ENCODE measurements at regions not wholly inside any gene's neighbourhood (a gene's known extent, or its start where the extent isn't known, plus 50 kb on each side); places are given as distances from the start of the nearest gene placed in this dataset.

DNA sequence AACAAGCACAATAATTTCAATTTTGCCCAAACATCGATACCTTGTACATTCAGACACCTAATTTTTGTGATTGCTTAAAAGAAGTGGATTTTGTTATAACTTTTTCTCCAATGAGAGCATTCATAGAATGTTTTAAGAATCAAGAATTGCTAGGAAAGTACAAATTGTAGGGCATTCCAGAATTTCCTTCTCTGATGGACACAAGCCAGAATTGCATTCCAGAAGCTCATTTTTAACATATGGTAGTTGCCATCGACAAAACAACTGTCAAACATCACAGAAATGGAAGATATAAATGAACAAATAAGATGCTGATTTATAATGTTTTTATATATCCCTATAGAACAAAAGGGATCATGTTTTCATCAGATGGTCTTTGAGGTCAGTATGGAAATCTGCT is 258.4 kb upstream of the NPVF start:
- H3K4me3 Mint-ChIP-seq, result no peak overlapping the region
- TF ChIP-seq, protein P1, sequence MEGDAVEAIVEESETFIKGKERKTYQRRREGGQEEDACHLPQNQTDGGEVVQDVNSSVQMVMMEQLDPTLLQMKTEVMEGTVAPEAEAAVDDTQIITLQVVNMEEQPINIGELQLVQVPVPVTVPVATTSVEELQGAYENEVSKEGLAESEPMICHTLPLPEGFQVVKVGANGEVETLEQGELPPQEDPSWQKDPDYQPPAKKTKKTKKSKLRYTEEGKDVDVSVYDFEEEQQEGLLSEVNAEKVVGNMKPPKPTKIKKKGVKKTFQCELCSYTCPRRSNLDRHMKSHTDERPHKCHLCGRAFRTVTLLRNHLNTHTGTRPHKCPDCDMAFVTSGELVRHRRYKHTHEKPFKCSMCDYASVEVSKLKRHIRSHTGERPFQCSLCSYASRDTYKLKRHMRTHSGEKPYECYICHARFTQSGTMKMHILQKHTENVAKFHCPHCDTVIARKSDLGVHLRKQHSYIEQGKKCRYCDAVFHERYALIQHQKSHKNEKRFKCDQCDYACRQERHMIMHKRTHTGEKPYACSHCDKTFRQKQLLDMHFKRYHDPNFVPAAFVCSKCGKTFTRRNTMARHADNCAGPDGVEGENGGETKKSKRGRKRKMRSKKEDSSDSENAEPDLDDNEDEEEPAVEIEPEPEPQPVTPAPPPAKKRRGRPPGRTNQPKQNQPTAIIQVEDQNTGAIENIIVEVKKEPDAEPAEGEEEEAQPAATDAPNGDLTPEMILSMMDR (IDR thresholded peaks at IDR 0.05), result no peak
- no peak for TF ChIP-seq EZH2 (IDR thresholded peaks at IDR 0.05; ENCODE audit: borderline replicate concordance, insufficient read depth, low read depth, low read length, poor library complexity, severe bottlenecking)
- Histone ChIP-seq H3K9ac (ENCODE audit: low read length) (no peak overlapping the region), H4K20me1 (ENCODE audit: control insufficient read depth, insufficient read depth, low read length, poor library complexity, severe bottlenecking) (no peaks in the 10 kb centered on the region), H3K4me3 (ENCODE audit: control extremely low read depth in 1 of 5, extremely low read depth in 1 of 5, insufficient read depth in 1 of 5, low read depth in 2 of 5, low read length in 4 of 5) (no peak overlapping the region), H3K9me3 (ENCODE audit: control extremely low read depth in 1 of 3, control insufficient read depth in 2 of 3, insufficient read depth in 1 of 3, low read length in 2 of 3) (no peaks in the 10 kb centered on the region), H3K79me2 (ENCODE audit: control insufficient read depth, insufficient read depth, low read length) (no peaks in the 10 kb centered on the region), H3K27me3 (replicated peaks in 1 of 4; ENCODE audit: control extremely low read depth in 1 of 4, control insufficient read depth in 3 of 4, insufficient read depth in 4 of 4, low read length in 3 of 4) (no peaks in the 10 kb centered on the region), H2AFZ (ENCODE audit: insufficient read depth, low read depth, low read length, poor library complexity, severe bottlenecking) (no peak overlapping the region), H3K27ac (ENCODE audit: low read length in 2 of 2) (no peak overlapping the region), H3K4me1 (ENCODE audit: control insufficient read depth in 2 of 2, insufficient read depth in 2 of 2, low read length in 2 of 2) (no peaks in the 10 kb centered on the region), H3K4me2 (replicated peaks; ENCODE audit: low read depth, low read length, poor library complexity, severe bottlenecking) (no peak overlapping the region), H3K36me3 (replicated peaks in 1 of 2; ENCODE audit: control extremely low read depth in 1 of 2, control insufficient read depth in 1 of 2, extremely low read depth in 1 of 2, insufficient read depth in 2 of 2, low read length in 1 of 2) (no peaks in the 10 kb centered on the region)
- ChIA-PET CTCF (no interaction called here), POLR2A (no interaction called here)
- ATAC-seq (ENCODE audit: low read depth), result no peak
- H3K4me1 Mint-ChIP-seq, result no peaks in the 10 kb centered on the region
- intact Hi-C loops (cut with micrococcal nuclease), result no loop called here
- H3K9me3 Mint-ChIP-seq (ENCODE audit: insufficient read depth), result no peaks in the 10 kb centered on the region
- no CpG with 5 or more reads among the region's 2 CpGs for WGBS (ENCODE audit: insufficient coverage)
- H3K27ac Mint-ChIP-seq, result no peak overlapping the region
- H3K27me3 Mint-ChIP-seq, result peaks cover 6% of the 10 kb centered on the region
- no peak for DNase-seq

DNA sequence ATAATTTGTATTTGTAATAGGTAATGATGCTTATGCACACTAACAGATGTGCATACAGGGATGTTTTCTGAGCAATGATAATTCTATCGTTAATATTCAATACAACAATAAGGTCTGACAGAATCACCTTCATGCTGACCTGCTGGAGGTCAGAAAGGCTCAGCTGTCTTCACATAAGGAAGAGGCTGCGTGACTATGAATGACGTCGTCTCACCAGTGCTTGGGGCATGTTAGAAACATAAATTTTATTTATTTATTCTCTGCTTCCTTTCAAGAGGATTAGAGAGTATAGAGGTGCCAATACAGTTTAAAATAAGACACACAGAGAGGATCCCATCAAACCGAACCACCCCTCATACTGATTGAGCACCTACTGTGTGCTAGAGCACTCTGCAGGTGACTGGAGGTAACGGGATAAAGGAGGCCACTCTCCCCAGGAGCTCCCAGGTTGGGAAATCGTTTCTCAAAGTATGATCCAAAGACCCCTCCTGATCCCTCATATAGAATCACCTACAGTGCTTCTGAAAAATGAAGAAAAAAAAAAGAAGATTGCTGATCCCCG is 265.6 kb upstream of the NPVF start:
- H3K27ac Mint-ChIP-seq, result no peak overlapping the region
- peaks cover 17 to 19% of the 10 kb centered on the region in 2 donors for H3K4me1 ChIP-seq (ENCODE audit: control insufficient read depth in 2 of 2, insufficient read depth in 2 of 2, low read length in 2 of 2)
- H3K4me3 ChIP-seq (ENCODE audit: control extremely low read depth in 1 of 5, extremely low read depth in 1 of 5, insufficient read depth in 1 of 5, low read depth in 2 of 5, low read length in 4 of 5), result no peak overlapping the region
- no peaks in the 10 kb centered on the region for H3K9me3 ChIP-seq (ENCODE audit: control extremely low read depth in 1 of 3, control insufficient read depth in 2 of 3, insufficient read depth in 1 of 3, low read length in 2 of 3)
- no peak overlapping the region for H3K4me3 Mint-ChIP-seq
- no peaks in the 10 kb centered on the region for H3K27me3 ChIP-seq (replicated peaks in 1 of 4; ENCODE audit: control extremely low read depth in 1 of 4, control insufficient read depth in 3 of 4, insufficient read depth in 4 of 4, low read length in 3 of 4)
- H3K27ac ChIP-seq (ENCODE audit: low read length in 2 of 2), result no peak overlapping the region
- ATAC-seq (ENCODE audit: low read depth), result no peak
- peaks cover 18% of the 10 kb centered on the region for H3K4me1 Mint-ChIP-seq
- H4K20me1 ChIP-seq (ENCODE audit: control insufficient read depth, insufficient read depth, low read length, poor library complexity, severe bottlenecking), result no peaks in the 10 kb centered on the region
- ChIA-PET CTCF (no interaction called here), POLR2A (no interaction called here)
- no peaks in the 10 kb centered on the region for H3K79me2 ChIP-seq (ENCODE audit: control insufficient read depth, insufficient read depth, low read length)
- intact Hi-C loops (cut with micrococcal nuclease), result no loop called here
- 100% methylated on average over 2 of the region's 8 CpGs for WGBS (ENCODE audit: insufficient coverage)
- H3K9me3 Mint-ChIP-seq (ENCODE audit: insufficient read depth), result no peaks in the 10 kb centered on the region
- no peak overlapping the region for H3K9ac ChIP-seq (ENCODE audit: low read length)
- no peaks in the 10 kb centered on the region for H3K36me3 ChIP-seq (replicated peaks in 1 of 2; ENCODE audit: control extremely low read depth in 1 of 2, control insufficient read depth in 1 of 2, extremely low read depth in 1 of 2, insufficient read depth in 2 of 2, low read length in 1 of 2)
- no peak overlapping the region for H3K4me2 ChIP-seq (replicated peaks; ENCODE audit: low read depth, low read length, poor library complexity, severe bottlenecking)
- H3K27me3 Mint-ChIP-seq, result no peaks in the 10 kb centered on the region
- TF ChIP-seq EZH2 (IDR thresholded peaks at IDR 0.05; ENCODE audit: borderline replicate concordance, insufficient read depth, low read depth, low read length, poor library complexity, severe bottlenecking), result no peak
- TF ChIP-seq, protein P1 (IDR thresholded peaks at IDR 0.05), result no peak
- no peak for DNase-seq
- H2AFZ ChIP-seq (ENCODE audit: insufficient read depth, low read depth, low read length, poor library complexity, severe bottlenecking), result no peak overlapping the region
